ENCODE measurements at regions not wholly inside any gene's neighbourhood (a gene's known extent, or its start where the extent isn't known, plus 50 kb on each side); places are given as distances from the start of the nearest gene placed in this dataset.
"Not testable (repeated sequence)": the region's sequence is repeated elsewhere in the genome, so short reads cannot be mapped to it uniquely, and the experiment has no call there.

DNA sequence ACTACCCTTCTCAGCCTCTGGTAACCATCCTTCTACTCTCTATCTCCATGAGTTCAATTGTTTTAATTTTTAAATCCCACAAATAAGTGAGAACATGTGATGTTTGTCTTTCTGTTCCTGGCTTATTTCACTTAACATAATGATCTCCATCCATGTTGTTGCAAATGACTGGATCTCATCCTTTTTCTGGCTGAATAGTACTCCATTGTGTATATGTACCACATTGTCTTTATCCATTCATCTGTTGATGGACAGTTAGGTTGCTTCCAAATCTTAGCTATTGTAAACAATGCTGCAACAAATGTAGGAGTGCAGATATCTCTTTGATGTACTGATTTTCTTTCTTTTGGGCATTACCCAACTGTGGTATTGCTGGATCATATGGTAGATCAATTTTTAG is 103.0 kb downstream of the CARTPT start:
- not testable (repeated sequence) for DNase-seq

DNA sequence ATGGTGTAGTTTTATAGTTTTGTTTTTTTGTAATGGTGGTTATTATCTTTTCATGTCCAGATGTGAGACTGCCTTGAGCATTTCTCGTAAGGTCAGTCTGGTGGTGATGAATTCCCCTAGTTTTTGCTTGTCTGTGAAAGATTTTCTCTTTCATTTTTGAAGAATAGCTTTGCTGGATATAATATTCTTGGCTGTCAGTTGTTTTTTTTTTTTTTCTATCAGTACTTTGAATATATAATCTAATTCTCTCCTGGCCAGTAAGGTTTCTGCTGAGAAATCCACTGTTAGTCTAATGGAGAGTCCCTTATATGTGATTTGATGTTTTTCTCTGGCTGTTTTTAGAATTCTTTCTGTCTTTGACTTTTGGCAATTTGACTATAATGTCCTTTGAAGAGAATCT is 106.9 kb downstream of the CARTPT start:
- DNase-seq, result no peak

DNA sequence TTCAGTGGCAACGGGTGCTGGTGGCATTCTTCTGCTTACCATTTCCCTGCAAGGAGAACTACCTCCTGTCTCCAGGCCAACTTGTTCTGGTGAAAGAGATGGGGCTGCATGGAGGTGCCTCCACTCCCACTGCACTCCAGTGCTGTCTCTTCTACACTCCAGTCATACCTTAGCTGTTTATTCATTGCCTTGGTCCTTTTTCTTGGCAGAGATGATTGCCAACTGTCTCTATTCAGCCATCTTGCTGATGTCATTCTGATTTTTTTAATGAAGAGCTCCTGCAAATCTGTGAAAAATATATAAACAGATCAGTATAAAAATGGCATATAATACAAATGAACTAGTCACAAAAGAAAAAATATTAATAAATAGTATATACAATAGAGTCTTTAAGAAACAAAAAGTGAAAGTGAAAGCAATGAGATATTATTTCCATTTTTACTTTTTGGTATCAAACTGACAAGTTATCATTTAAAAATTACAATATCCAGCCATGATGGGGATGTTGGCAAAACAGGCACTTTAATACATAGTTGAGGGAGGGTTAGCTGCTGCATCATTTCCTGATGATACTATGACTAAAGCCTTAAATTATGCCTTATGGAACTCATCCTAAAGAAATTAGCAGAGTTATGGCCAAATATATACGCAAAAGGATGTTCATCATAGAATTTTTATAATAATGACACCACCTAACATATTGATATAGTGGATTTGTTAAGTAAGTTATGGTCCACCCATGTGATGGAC is 109.4 kb downstream of the CARTPT start:
- no peak for DNase-seq

DNA sequence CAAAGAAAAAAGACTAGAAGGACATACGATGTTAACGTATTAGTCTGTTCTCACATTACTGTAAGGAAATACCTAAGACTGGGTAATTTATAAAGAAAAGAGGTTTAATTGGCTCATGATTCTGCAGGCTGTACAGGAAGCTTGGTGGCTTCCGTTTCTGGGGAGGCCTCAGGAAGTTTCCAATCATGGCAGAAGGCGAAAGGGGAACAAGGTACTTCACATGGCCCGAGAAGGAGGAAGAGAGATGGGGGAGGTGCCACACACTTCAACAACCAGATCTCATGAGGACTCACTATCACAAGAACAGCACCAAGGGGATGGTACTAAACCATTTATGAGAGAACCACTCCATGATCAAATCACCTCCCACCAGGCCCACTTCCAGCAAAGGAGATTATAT is 110.1 kb downstream of the CARTPT start:
- DNase-seq, result no peak

DNA sequence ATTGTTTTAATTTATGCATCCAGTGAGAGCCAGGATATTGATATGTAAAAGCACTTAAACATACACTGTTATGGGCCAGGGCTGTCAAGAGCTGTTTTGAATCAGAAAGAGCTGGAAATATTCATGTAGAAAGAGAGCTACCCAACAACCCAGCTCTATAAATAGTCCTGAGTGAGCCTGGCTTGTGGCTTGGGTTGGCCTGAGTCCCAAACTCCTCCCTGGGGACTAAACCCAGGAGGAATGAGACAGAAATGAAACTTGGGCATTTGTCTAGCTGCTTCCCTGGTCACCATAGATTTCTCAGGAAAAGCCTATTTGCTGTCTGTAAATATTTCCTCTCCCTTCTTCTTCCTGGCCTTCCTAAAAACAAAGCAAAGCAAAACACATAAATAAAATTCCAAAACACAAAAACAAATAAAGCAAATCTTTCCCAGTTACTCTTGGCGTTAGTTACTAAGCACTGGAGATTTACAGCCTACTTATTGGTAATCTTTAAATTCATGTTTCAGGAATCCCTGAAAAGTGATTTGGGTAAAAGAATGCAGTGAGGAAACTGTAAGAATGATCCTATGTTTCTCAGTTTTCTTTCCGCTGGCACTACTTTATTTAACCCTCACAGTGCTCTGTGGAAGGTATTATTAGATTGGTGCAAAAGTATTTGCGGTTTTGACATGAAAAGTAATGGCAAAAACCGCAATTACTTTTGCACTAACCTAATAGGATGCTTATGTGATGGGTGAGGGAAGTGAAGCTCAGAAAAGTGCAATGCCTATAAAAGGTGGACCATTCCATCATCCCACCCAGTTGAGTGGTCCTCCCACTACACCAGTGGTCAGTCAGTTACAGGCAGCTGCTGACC is 111.8 kb downstream of the CARTPT start:
- no peak for DNase-seq

DNA sequence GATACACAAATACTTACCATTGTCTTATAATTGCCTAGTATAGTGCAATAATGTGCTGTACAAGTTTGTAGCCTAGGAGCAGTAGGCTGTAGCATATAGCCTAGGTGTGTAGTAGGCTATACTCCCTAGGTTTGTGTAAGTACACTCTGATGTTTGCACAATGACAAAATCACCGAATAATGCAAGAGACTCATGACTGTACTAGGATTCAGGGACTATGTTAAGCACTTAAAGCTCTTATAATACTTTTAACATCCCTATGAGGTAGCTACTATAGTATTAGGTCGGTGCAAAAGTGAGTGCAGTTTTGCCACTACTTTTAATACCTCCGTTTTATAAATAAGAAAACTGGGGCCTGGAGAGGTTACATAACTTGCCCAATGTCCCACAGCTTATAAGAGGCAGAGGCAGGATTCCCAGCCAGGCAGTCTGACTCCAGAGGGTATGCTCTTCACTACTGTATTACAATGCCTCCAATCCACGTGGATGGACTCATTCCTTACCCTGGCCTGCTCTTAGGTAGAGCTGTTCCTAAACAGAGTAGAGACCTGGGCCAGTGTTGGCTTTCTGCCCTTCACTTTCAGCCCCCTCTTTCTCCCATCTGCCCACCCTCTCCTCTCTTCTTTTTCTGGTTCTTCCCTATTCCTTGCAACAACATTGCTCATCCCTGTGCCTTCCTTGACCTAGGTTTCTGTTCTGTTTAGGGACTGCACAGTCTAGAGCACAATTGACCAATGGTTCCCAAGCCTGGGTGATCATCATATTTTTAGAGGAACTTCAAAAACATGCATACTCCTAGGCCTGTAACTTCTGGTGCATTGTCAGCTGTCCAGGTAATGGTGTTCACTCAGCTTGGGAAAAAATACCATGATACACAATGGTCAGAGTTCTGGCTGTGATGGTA is 114.0 kb downstream of the CARTPT start:
- no peak for DNase-seq

DNA sequence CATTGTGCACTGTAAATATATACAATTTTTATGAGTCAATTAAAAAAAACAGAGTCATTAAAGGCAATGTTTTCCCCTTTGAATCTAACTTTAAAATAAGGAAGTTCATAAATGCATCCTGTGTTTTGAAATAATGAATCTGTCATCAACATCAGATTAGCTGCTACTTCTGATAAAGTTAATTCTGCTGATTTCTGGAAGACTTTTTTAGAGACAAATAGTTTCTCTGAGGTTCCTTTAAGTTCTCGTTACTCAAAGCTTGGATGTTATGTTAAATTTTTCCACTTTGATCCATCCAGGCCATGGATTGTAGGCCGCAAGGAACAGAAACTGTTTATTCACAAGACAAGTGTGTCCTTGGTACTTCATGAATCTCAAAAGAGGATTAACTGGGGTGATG is 115.5 kb downstream of the CARTPT start:
- no peak for DNase-seq

DNA sequence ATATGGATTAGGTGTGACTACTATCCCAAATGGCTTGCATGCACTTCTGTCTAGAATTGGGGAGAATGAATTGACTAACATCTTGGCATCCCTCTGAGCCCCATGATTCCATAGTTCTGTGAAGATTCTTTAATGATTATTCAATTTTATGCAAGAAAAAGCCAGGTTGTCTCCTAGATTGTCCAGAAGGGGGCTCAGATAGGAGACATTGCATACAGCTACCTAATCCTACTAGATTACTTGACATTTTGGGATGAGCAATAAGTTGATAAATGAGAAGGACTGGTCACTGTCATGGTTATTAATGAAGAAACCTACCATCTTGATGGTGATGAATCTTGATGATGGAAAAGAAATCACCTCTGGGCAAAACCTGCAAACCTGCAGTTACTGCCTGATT is 117.0 kb downstream of the CARTPT start:
- DNase-seq, result no peak

DNA sequence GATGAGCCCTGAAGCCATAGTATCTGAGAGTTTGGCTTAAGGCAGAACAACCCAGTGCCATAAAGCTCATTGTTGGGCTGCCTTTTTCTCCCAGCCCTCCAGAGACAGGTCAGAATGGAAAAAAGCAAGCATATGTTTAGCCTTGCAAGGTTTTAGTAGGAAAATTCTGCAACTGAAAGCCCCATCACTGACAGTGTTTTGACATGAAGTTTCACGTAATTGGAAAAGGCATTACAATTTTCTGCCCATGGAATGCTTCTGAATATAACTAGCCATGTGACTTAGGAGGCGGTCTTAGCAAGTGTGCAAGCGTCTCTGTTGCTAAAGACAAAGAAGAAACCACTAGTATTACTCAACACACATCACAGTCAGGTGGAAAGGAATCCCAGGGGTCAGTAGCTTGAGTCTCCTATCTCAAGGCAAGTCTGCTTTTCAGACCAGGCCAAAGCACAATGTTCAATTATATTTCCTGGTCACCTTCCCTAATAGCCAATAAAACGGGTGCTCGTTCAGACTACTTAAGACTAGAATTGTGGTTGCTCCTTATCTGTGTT is 117.6 kb downstream of the CARTPT start:
- DNase-seq, result no peak

DNA sequence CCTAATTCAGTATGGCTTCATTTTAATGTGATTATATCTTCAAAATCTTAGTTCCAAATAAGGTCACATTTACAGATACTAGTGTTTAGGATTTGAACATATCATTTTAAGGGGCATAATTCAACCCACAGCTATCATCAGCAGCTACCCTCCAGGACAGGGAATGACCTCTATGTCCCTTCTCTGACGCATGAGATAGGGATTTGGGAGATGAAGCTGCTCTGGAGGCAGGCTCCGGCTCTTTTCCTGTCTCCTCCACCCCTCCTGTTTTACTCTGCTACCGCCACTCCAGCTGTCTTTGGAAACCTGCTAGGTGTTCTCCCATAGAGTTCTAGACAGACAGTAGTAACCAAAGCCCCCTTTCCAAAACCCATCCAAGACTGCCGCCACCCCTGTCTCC is 119.2 kb downstream of the CARTPT start:
- no peak for DNase-seq

DNA sequence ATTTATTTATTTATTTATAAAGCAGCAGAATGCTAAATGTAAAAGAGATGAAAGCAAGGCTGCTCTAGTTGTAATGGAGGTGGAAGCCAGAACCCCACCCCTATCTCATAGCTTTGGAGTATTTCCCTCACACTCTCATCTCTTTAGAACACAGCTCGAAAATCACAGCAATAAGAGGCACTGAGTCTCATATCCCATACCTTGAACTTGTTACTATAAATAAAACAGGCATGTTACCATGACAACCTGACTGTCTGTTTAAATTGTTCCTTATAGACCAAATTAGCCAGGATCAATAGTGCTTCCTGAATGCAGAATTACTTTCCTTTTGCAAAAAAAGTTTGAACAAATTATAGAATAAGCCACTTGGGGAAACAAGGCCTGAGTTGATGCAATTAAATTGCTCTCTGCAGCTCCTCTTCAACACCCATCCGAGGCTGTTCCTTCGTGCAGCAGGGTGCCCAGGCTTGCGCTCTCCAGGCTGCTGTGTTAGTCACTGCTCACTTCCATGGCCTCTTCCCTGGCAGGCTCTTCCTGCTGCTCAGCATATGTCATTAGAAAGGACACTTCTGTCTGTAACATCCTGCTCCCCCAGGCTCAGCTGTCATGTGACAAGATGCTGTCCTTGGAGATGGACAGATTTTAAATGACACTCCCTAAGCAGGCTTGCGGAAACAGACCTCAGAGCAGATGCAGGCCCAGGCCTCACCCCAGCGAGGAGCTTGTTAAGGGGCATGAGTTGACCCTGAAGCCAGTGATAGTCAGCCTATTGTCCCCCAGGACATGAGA is 120.2 kb downstream of the CARTPT start:
- DNase-seq, result no peak

DNA sequence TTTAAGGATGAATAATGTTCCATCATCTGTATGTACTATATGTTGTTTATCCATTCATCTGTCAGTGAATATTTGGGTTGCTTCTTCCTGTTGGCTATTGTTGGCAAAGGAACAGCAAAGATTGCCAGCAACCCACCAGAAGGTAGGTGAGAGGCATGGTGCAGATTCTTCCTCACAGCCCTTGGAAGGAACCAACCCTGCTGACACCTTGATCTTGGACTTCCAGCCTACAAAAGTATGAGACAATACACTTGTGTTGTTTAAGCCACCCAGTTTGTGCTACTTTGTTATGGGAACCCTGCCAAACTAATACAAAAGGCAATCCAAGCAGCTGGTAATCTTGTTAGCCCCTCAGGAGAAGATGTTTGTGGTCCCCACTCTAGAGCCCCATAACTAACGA is 122.0 kb downstream of the CARTPT start:
- no peak for DNase-seq

DNA sequence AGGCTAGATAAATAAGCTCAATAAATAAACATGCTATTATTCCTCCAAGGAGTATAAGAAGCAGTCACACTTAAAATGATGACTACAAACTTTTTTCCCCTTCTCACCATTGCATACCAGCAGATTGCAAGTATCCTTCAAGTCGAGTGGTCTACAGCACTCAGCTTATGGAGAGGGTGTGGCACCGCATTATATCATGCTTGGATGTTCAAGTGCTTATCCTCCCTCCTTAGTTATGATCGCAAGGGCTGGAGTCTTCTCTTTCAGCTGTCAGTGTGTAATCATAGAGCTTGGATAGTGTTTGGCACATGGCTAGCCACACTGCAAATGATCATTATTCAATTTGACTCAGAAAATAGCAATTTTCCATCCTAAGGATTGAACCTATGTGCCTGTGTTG is 124.0 kb downstream of the CARTPT start:
- no peak for DNase-seq

DNA sequence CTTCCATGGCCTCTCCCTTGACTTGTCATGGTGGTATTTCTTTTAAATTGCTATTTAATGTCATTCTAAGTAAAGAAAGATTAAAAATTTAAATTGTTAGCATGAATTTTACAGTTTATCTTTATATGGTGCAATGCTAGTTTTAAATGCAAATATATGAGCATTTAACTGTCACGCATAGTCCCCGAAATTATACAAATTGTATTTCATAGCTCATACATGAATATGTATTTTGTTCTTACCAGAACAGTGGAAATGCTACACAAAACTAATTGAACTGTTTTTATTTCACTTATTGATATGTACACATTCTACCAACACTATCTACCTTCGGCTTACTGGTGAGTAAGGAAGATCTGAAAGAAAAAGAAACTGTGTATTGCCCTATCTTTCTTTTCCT is 125.8 kb downstream of the CARTPT start:
- DNase-seq, result no peak

DNA sequence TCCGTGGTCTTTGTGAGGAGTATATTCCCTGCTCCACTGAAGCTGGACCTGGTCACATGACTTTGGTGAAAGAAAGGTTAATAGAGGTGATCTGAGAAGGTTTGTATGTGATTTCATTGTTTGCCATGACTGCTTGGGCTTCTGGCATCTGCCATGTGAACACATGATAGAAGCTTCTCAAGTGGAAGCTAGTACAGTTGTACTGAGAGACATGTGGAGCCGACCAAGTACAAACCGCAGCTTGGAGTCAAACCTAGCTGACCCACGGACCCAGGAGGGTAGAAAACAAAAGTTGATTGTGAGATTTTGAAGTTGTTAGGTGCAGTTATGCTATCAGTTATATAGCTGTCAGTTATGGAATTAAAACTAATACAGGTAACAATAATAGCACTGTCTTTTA is 140.4 kb downstream of the CARTPT start:
- no peak for DNase-seq

DNA sequence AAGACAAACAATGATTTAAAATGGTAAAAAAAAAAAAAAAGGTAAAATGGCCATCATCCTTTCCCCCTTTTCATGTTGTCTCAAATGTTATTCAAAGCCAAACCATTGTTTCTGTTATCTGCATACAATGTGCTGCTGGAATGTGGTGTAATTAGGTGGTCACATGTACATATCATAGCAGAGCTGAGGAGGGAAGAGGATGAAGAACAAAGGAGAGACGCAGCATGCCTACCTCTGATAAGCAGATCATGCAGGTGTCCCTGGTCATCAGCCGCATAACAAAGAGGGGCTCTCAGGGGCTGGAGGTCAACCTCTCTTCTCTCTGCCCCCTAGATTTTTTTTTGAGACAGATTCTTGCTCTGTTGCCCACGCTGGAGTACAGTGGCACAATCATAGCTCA is 141.0 kb downstream of the CARTPT start:
- DNase-seq, result no peak

DNA sequence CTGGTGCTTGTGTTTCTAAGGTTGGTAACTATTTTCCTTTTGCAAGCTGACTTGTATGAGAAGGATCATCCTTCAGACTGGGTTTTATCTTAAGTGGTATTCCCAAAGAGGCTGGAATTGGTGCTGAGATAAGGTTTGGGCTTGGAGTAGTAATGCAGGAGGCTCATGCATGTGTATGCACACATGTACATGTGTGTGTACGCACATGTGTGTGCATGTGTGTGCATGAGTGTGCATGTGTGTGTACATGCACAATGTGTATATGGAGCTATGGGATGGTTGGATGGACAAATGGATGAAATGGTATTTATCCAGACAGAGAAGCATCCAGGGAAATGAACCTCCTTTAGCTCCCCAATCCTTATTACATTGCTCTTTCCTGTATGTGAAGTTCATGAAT is 142.6 kb downstream of the CARTPT start:
- no peak for DNase-seq

DNA sequence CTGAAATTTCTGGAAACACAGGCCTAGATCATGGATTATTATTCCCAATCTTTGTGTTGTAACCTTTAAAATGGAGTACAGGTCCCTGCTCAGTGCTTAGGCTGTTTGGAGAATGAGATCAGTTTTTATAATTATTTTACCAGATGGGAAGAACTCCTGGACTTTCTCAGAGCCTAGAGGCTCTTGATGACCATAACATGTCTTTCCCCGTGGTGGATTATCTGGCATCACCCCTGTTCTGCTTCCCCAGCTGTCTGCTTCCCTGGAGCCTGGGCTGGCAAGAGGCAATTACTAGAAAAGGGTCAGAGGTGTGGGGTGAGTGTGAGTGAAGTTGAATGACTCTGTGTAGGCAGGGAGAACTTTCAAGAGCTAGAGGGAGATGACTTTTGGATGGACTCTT is 143.0 kb downstream of the CARTPT start:
- DNase-seq, result no peak

DNA sequence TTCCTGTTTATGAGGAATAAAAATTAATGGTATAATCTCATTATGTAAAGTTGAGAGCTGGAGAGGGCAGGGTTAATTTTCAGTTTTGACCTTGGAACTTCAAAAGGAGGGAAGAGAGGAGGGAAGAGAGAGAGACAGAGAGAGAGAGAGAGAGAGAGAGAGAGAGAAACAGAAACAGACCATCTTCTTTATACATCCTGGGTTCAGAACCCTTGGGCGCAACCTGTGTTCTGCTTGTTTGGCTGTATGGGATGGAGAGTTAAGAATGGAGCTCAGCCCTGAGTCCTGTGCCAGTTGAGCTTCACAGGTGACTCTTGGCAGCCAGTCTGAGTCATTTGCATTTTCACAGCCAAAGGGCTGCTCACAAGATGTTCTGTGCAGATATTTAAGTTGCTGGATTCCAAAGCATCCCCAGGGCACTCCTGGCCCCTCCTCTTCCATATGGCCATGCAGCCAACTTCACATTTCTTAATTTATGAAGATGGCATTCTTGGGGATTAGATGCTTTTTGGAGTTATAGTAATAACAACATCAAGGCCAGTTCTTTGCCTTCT is 143.5 kb downstream of the CARTPT start:
- DNase-seq, result no peak

DNA sequence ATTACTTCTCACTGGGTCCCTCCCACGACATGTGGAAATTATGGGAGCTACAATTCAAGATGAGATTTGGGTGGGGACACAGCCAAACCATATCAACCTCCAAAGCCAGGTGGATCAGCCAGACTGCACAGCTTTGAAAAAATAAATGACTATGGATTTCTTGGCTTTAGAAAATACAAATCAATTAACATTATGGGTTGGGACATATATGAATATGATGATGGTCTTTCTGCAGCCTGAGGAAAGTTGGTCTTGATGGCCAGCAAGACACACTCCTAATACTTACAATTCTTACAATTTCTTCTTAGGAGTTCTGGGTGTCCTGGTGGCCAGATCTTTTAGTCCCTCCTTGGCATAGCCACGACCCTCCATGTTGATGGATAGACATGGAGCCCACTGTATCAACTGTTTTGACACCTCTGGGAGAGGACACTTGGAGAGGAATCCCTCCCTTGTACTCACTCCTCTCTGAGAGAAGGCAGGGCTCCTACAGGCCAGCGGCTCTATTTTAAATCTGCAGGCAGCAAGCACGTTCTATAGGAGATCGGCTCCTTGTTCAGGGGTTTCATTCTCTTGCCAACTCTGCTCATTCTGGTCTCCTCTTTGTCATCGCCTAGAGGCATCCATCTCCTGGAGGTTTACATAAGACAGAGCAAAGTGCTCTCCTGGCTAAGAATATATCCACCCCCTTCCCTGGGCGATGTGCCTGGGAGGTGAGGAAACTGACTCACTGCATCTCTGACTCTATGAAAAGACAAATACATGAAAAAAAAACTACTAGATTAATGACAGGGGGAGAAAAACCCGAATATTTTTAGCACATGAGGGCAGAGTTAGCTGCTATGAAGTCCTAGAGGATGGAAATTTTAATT is 145.9 kb downstream of the CARTPT start:
- no peak for DNase-seq

Measured in activated naive CD4-positive, alpha-beta T cell treated with anti-CD3 and anti-CD28 coated beads, Interleukin-2, amount 50 U/mL, for 16 hours (primary cell).